ENCODE measurements at regions not wholly inside any gene's neighbourhood (a gene's known extent, or its start where the extent isn't known, plus 50 kb on each side); places are given as distances from the start of the nearest gene placed in this dataset.

- H3K27me3 Mint-ChIP-seq (ENCODE audit: low read depth): peaks cover 2% of the 10 kb centered on the region
- no peaks in the 10 kb centered on the region for H4K20me1 ChIP-seq (ENCODE audit: control insufficient read depth, insufficient read depth, insufficient read length)
Measured at GRCh38 chr11:79550809-79551208, 110.0 kb upstream of the TENM4 start.

More at GRCh38 chr11:79550809-79551208, 110.0 kb upstream of the TENM4 start:
- Histone ChIP-seq H3T11ph (ENCODE audit: low read length) (no peak overlapping the region), H3K4me1 (ENCODE audit: insufficient read depth, low read length) (peaks cover 2% of the 10 kb centered on the region; the same call in 1 of the 2 replicates), H3K23ac (ENCODE audit: insufficient read length, low read depth, low read length) (no peak overlapping the region), H3K4me2 (ENCODE audit: insufficient read depth, insufficient read length, low read length) (no peak overlapping the region), H2BK20ac (ENCODE audit: low read depth, low read length, poor library complexity, severe bottlenecking) (no peak overlapping the region), H4K8ac (replicated peaks; ENCODE audit: insufficient read length, low read depth, low read length) (no peak overlapping the region), H4K5ac (ENCODE audit: insufficient read length, low read depth, low read length) (no peak overlapping the region), H2BK5ac (ENCODE audit: insufficient read length, low read length) (no peak overlapping the region), H3K9me3 (ENCODE audit: control insufficient read depth, low read depth, low read length) (no peaks in the 10 kb centered on the region), H3K27ac (ENCODE audit: insufficient read length, low read depth, low read length) (no peak overlapping the region), H2BK12ac (ENCODE audit: insufficient read length, low read depth, low read length) (no peak overlapping the region), H3K79me2 (ENCODE audit: insufficient read depth, low read length) (no peaks in the 10 kb centered on the region), H3K9ac (ENCODE audit: extremely low read depth, insufficient read length, low read length) (no peak overlapping the region), H3K18ac (ENCODE audit: insufficient read length, low read depth, low read length) (no peak overlapping the region), H3K23me2 (ENCODE audit: insufficient read length, low read depth, low read length, poor library complexity, severe bottlenecking) (no peaks in the 10 kb centered on the region), H2AK5ac (ENCODE audit: insufficient read length, low read length) (no peak overlapping the region), H3K4ac (ENCODE audit: low read depth, low read length) (no peak overlapping the region), H2BK15ac (ENCODE audit: low read depth, low read length) (no peak overlapping the region), H4K91ac (ENCODE audit: insufficient read length, low read depth, low read length) (no peak overlapping the region), H3K56ac (ENCODE audit: insufficient read length, low read depth, low read length) (no peak overlapping the region), H3K14ac (ENCODE audit: insufficient read depth, low read length) (no peak overlapping the region), H2BK120ac (ENCODE audit: low read depth, low read length, poor library complexity, severe bottlenecking) (no peak overlapping the region), H3K79me1 (ENCODE audit: insufficient read depth, low read depth, low read length, poor library complexity, severe bottlenecking) (no peaks in the 10 kb centered on the region), H2AFZ (ENCODE audit: low read length) (no peak overlapping the region), H3K27me3 (ENCODE audit: insufficient read depth, low read length) (no peaks in the 10 kb centered on the region)
- Mint-ChIP-seq H3K9me3 (peaks cover 0 to 9% of the 10 kb centered on the region in 2 experiments; a peak in 3 of 5 replicates), H3K4me3 (no peak overlapping the region), H3K27ac (no peak overlapping the region), H3K4me1 (peaks cover 5 to 10% of the 10 kb centered on the region in 2 experiments), H3K36me3 (ENCODE audit: insufficient read depth in 1 of 3, low read depth in 3 of 3) (peaks cover 0 to 7% (median 0%) of the 10 kb centered on the region in 3 experiments; a peak in 3 of 7 replicates)
- DNase-seq: no peak
- TF ChIP-seq, protein P1, sequence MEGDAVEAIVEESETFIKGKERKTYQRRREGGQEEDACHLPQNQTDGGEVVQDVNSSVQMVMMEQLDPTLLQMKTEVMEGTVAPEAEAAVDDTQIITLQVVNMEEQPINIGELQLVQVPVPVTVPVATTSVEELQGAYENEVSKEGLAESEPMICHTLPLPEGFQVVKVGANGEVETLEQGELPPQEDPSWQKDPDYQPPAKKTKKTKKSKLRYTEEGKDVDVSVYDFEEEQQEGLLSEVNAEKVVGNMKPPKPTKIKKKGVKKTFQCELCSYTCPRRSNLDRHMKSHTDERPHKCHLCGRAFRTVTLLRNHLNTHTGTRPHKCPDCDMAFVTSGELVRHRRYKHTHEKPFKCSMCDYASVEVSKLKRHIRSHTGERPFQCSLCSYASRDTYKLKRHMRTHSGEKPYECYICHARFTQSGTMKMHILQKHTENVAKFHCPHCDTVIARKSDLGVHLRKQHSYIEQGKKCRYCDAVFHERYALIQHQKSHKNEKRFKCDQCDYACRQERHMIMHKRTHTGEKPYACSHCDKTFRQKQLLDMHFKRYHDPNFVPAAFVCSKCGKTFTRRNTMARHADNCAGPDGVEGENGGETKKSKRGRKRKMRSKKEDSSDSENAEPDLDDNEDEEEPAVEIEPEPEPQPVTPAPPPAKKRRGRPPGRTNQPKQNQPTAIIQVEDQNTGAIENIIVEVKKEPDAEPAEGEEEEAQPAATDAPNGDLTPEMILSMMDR (conservative IDR thresholded peaks at IDR 0.05): no peak

Measured in H9 (cell line).